HepG2 (cell line): ENCODE measurements at regions not wholly inside any gene's neighbourhood (a gene's known extent, or its start where the extent isn't known, plus 50 kb on each side); places are given as distances from the start of the nearest gene placed in this dataset.
A peak's percentile ranks its signal among the peaks of the same experiment; 100 is the strongest.

Source experiments
- ASH2L ChIP-seq: fragments of 300-600, 200-600 bp; sonication (generic); IDR thresholded peaks from 2 replicates; pipeline ENCODE4 v1.7.0; 2017; ENCODE audit warnings: low read depth, mild to moderate bottlenecking, moderate library complexity, mixed read lengths, low read length; ENCODE audit not compliant: insufficient read length
- GFI1 ChIP-seq: sonication (generic); formaldehyde crosslinking; IDR thresholded peaks from 2 replicates; pipeline ENCODE4 v1.5.0; 2020; ENCODE audit warnings: missing genetic modification reagents, mild to moderate bottlenecking, borderline replicate concordance
- KDM5A ChIP-seq: fragments of 200-600 bp; sonication (generic); IDR thresholded peaks from 2 replicates; pipeline ENCODE4 v1.7.0; 2018; ENCODE audit warnings: antibody characterized with exemption, mild to moderate bottlenecking, low read length, borderline replicate concordance
- MLLT10 ChIP-seq: sonication (generic); formaldehyde crosslinking; IDR thresholded peaks from 2 replicates; pipeline ENCODE4 v1.4.0; 2020; ENCODE audit warnings: missing genetic modification reagents
- SOX13 ChIP-seq, 3 experiments: fragments of 450-650 bp in 1 of 3; sonication (generic) in 1 of 3; formaldehyde crosslinking in 1 of 3; IDR thresholded peaks in 2 of 3; conservative IDR thresholded peaks in 1 of 3; 2 replicates each; pipeline versions ENCODE4 v1.5.0 to v1.6.1; 2016 to 2020; ENCODE audit warnings: antibody characterized with exemption in 1 of 3, mild to moderate bottlenecking in 1 of 3, missing compliant biosample characterization in 1 of 3, missing genetic modification reagents in 1 of 3, moderate library complexity in 1 of 3
- TBX2 ChIP-seq: sonication (generic); formaldehyde crosslinking; IDR thresholded peaks from 2 replicates; pipeline ENCODE4 v1.5.0; 2020; ENCODE audit warnings: missing genetic modification reagents, mild to moderate bottlenecking, borderline replicate concordance
- ZNF274 ChIP-seq: sonication (generic); formaldehyde crosslinking; IDR thresholded peaks from 2 replicates; pipeline ENCODE4 v1.5.1; 2020; ENCODE audit warnings: mild to moderate bottlenecking, missing genetic modification reagents
- ZNF552 ChIP-seq: sonication (generic); formaldehyde crosslinking; IDR thresholded peaks from 2 replicates; pipeline ENCODE4 v1.9.0; 2022; ENCODE audit warnings: missing genetic modification reagents, mild to moderate bottlenecking, borderline replicate concordance
- ZNF556 ChIP-seq: sonication (generic); formaldehyde crosslinking; IDR thresholded peaks from 2 replicates; pipeline ENCODE4 v1.4.0; 2020; ENCODE audit warnings: mild to moderate bottlenecking, missing genetic modification reagents, borderline replicate concordance
- ZNF747 ChIP-seq: sonication (generic); formaldehyde crosslinking; IDR thresholded peaks from 2 replicates; pipeline ENCODE4 v1.8.1; 2023; ENCODE audit warnings: missing genetic modification reagents, mild to moderate bottlenecking, borderline replicate concordance
- ZNF891 ChIP-seq: sonication (generic); formaldehyde crosslinking; IDR thresholded peaks from 2 replicates; pipeline ENCODE4 v1.5.0; 2020; ENCODE audit warnings: mild to moderate bottlenecking, missing genetic modification reagents
- ZSCAN20 ChIP-seq: sonication (generic); formaldehyde crosslinking; IDR thresholded peaks from 2 replicates; pipeline ENCODE4 v1.4.0; 2020; ENCODE audit warnings: missing genetic modification reagents, mild to moderate bottlenecking, borderline replicate concordance
- TF ChIP-seq, protein P1 (sequence below): sonication (generic); formaldehyde crosslinking; IDR thresholded peaks from 2 replicates; pipeline ENCODE4 v1.4.0; 2020; ENCODE audit warnings: missing genetic modification reagents
- TF ChIP-seq, protein P2 (sequence below): sonication (generic); formaldehyde crosslinking; IDR thresholded peaks from 2 replicates; pipeline ENCODE4 v1.8.0; 2022; ENCODE audit warnings: missing genetic modification reagents, mild to moderate bottlenecking, inconsistent platforms, borderline replicate concordance
- TF ChIP-seq, protein P3 (sequence below): sonication (generic); formaldehyde crosslinking; IDR thresholded peaks from 2 replicates; pipeline ENCODE4 v1.8.0; 2022; ENCODE audit warnings: missing genetic modification reagents, mild to moderate bottlenecking, borderline replicate concordance
- TF ChIP-seq, protein P4 (sequence below): sonication (generic); formaldehyde crosslinking; IDR thresholded peaks from 2 replicates; pipeline ENCODE4 v1.4.0; 2020; ENCODE audit warnings: mild to moderate bottlenecking, missing genetic modification reagents, borderline replicate concordance

DNA sequence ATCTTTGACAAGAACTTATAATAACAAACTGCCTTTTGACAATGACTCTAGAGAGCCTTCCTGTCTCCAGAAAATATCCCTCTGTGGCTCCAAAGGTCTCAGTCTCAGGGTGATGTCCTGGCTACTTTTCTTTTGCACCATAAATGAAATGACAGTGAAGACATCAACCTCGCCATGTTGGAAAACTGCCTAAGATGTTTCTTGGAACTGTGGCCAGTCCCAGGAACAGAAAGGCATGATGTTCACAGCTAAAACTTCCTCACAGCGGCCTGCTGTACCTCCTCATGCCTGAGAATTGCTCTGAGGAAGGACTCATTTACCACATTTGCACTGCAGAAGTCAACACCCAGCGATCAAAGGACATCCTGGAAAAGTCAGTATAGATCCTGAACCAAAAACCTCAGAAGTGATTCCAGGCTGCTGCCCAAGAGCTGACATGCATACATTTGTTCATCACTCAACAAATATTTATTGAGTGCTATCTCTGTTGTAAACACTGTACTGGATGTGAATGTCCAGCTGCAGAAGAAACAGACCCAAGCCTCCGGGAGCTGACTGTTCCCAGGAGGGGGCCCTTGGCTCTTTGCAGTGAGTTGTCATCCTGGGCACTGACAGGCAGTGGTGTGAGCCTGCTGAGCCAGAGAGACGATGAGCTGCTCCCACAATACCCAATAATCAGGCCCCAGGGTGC lies 64.3 kb upstream of the ACSL3 start (continued):
- TF ChIP-seq, protein P1, sequence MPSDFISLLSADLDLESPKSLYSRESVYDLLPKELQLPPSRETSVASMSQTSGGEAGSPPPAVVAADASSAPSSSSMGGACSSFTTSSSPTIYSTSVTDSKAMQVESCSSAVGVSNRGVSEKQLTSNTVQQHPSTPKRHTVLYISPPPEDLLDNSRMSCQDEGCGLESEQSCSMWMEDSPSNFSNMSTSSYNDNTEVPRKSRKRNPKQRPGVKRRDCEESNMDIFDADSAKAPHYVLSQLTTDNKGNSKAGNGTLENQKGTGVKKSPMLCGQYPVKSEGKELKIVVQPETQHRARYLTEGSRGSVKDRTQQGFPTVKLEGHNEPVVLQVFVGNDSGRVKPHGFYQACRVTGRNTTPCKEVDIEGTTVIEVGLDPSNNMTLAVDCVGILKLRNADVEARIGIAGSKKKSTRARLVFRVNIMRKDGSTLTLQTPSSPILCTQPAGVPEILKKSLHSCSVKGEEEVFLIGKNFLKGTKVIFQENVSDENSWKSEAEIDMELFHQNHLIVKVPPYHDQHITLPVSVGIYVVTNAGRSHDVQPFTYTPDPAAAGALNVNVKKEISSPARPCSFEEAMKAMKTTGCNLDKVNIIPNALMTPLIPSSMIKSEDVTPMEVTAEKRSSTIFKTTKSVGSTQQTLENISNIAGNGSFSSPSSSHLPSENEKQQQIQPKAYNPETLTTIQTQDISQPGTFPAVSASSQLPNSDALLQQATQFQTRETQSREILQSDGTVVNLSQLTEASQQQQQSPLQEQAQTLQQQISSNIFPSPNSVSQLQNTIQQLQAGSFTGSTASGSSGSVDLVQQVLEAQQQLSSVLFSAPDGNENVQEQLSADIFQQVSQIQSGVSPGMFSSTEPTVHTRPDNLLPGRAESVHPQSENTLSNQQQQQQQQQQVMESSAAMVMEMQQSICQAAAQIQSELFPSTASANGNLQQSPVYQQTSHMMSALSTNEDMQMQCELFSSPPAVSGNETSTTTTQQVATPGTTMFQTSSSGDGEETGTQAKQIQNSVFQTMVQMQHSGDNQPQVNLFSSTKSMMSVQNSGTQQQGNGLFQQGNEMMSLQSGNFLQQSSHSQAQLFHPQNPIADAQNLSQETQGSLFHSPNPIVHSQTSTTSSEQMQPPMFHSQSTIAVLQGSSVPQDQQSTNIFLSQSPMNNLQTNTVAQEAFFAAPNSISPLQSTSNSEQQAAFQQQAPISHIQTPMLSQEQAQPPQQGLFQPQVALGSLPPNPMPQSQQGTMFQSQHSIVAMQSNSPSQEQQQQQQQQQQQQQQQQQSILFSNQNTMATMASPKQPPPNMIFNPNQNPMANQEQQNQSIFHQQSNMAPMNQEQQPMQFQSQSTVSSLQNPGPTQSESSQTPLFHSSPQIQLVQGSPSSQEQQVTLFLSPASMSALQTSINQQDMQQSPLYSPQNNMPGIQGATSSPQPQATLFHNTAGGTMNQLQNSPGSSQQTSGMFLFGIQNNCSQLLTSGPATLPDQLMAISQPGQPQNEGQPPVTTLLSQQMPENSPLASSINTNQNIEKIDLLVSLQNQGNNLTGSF (CRISPR knock-in tag), result no peak
- TF ChIP-seq ASH2L (peak; percentile 100), GFI1 (CRISPR knock-in tag) (peak; percentile 97), ZSCAN20 (CRISPR knock-in tag) (0 out of 2 replicates have a peak, but pooled peaks have one; percentile 33), SOX13 (IDR thresholded peaks at IDR 0.05) (peak; percentile 94), SOX13 (CRISPR knock-in tag; conservative IDR thresholded peaks at IDR 0.05 in 1 of 2, IDR thresholded peaks at IDR 0.05 in 1 of 2) (peak in 1 of 2 experiments; percentile 98; a peak in 2 of 4 replicates), ZNF556 (CRISPR knock-in tag) (peak; percentile 87), MLLT10 (CRISPR knock-in tag) (no peak), KDM5A (peak; percentile 64; the same call in 1 of the 2 replicates), ZNF747 (CRISPR knock-in tag) (peak; percentile 36; the same call in 1 of the 2 replicates), ZNF274 (CRISPR knock-in tag) (peak; percentile 50; the same call in 1 of the 2 replicates), ZNF552 (CRISPR knock-in tag) (no peak), TBX2 (CRISPR knock-in tag) (peak; percentile 95; the same call in 1 of the 2 replicates), ZNF891 (CRISPR knock-in tag) (no peak)
- TF ChIP-seq, protein P2, sequence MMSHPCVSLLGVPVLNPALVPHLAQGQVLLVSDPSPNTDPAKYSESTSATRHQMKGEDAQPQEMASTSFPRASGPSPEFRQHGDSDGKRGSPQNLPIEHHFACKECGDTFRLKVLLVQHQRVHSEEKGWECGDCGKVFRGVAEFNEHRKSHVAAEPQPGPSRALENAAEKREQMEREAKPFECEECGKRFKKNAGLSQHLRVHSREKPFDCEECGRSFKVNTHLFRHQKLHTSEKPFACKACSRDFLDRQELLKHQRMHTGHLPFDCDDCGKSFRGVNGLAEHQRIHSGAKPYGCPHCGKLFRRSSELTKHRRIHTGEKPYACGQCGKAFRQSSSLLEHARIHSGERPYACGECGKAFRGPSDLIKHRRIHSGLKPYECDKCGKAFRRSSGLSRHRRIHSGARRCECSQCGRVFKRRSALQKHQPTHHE (CRISPR knock-in tag), result peak; percentile 65; the same call in 1 of the 2 replicates
- TF ChIP-seq, protein P3, sequence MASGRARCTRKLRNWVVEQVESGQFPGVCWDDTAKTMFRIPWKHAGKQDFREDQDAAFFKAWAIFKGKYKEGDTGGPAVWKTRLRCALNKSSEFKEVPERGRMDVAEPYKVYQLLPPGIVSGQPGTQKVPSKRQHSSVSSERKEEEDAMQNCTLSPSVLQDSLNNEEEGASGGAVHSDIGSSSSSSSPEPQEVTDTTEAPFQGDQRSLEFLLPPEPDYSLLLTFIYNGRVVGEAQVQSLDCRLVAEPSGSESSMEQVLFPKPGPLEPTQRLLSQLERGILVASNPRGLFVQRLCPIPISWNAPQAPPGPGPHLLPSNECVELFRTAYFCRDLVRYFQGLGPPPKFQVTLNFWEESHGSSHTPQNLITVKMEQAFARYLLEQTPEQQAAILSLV, result peak; percentile 54; the same call in 1 of the 2 replicates
- TF ChIP-seq, protein P4, sequence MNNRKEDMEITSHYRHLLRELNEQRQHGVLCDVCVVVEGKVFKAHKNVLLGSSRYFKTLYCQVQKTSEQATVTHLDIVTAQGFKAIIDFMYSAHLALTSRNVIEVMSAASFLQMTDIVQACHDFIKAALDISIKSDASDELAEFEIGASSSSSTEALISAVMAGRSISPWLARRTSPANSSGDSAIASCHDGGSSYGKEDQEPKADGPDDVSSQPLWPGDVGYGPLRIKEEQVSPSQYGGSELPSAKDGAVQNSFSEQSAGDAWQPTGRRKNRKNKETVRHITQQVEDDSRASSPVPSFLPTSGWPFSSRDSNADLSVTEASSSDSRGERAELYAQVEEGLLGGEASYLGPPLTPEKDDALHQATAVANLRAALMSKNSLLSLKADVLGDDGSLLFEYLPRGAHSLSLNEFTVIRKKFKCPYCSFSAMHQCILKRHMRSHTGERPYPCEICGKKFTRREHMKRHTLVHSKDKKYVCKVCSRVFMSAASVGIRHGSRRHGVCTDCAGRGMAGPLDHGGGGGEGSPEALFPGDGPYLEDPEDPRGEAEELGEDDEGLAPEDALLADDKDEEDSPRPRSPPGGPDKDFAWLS (CRISPR knock-in tag), result no peak
